GM13976 (cell line): ENCODE measurements at regions not wholly inside any gene's neighbourhood (a gene's known extent, or its start where the extent isn't known, plus 50 kb on each side); places are given as distances from the start of the nearest gene placed in this dataset.

Experiments used
- DNase-seq: peaks from one replicate; pipeline ENCODE4 v3.0.0; 2012; ENCODE audit warnings: low spot score
- CTCF ChIP-seq: IDR thresholded peaks from 2 replicates; pipeline ENCODE4 v1.5.1; 2012; ENCODE audit warnings: borderline replicate concordance, mild to moderate bottlenecking; ENCODE audit not compliant: insufficient read depth; ENCODE audit errors: extremely low read depth, missing control alignments, control extremely low read depth
- in situ Hi-C: fragments of 300-500 bp; cut with MboI; formaldehyde crosslinking; loops from one replicate; pipeline ENCODE4 v1.12.0; 2022; ENCODE audit warnings: low sequenced_read_pairs, mixed read lengths, inconsistent platforms; ENCODE audit not compliant: unreplicated experiment

DNA sequence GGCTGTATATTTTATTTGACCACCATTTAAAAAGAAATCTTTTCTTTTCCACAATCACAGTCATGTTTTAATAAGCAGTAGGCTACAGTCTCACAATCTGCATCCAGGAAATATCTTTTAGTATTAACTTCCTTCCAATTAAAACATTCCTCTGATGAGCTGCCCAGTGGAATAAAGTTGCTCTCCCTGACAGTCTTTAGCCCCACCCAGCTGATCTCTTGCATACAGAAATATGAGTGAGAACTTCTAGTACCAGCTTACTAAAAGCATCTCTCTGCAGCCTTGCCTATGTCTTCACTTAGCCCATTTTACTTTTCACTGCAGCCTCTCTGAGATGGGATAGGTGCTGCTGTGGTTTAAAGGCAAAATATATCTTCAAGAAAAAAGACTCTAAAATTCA lies 143.4 kb upstream of the ANO3 start:
- TF ChIP-seq CTCF: no peak
- no peak for DNase-seq
- in situ Hi-C loops: no loop called here

DNA sequence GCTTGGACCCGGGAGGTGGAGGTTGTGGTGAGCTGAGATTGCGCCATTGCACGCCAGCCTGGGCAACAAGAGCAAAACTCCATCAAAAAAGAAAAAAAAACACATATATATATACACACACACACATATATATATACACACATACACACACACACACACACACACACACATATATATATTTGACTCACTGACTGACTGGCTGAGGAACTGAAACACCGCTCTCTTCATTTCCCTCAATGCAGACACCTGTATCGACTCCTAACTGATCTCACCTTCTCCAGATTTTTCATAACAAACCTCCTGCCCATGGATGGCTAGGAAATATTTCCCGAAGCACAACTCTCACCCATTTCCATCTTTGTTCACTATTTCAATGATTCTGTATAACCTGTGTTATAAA lies 140.7 kb upstream of the ANO3 start:
- in situ Hi-C loops: no loop called here
- DNase-seq: peak; percentile 5
- TF ChIP-seq CTCF: no peak

- in situ Hi-C loops: no loop called here
- DNase-seq: no peak
- TF ChIP-seq CTCF: no peak
Observed at GRCh38 chr11:26193694-26194365, 138.1 kb upstream of the ANO3 start.

GRCh38 chr11:26194881-26195280 lies 137.0 kb upstream of the ANO3 start:
- in situ Hi-C loops: no loop called here
- TF ChIP-seq CTCF: no peak
- DNase-seq: no peak

GRCh38 chr11:26198532-26199096 lies 133.3 kb upstream of the ANO3 start:
- in situ Hi-C loops: no loop called here
- no peak for DNase-seq
- no peak for TF ChIP-seq CTCF

DNA sequence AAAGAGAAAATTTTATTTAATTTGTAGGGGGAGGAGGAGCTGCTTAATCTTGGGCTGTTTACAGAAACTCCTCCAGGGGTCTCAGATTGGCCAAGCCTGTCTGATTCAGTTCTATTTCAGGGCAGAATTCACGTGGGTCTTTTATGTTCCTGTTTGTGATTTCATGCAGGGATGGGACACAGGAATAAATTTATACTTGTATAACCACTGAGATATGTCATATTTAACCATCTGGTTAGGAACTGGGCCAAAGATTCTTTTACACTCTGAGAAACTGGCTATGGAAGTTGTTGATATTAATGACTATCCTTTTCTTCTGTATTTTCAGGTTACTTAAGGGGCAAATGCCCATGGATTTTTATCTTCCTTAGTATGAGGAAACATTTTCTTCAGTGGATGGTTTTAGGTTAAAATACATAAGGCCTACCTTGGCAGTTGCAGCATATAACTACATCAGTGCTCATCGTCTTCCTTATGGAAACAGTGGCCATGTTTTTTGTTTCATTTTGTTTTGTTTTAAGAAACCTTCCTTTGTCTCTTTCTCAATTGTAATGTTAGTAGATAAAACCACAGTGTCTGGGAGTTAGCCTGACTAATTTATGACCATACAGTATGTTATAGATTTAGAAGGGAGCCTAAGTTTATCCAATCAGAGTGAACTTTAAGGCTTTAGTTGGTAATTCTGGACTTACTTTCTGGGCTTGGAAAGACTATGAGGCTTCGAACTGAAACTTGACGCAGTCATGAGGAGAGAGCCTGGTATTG lies 132.4 kb upstream of the ANO3 start:
- no peak for DNase-seq
- no peak for TF ChIP-seq CTCF
- in situ Hi-C loops: no loop called here
